Stimulated activated CD4-positive, alpha-beta T cell treated with anti-CD3 and anti-CD28 coated beads, Interleukin-15, amount 100 ng/mL, for 1 hour (primary cell): ENCODE measurements at regions not wholly inside any gene's neighbourhood (a gene's known extent, or its start where the extent isn't known, plus 50 kb on each side); places are given as distances from the start of the nearest gene placed in this dataset.

Experiments
- DNase-seq, 2 donors: peaks; one replicate each; pipeline ENCODE4 v3.0.0-alpha.2; 2020; ENCODE audit warnings: low read depth in 1 of 2, low spot score in 1 of 2

GRCh38 chrX:22392133-22392948 is 119.6 kb downstream of the CBLL2 start:
- DNase-seq: no peak

DNA sequence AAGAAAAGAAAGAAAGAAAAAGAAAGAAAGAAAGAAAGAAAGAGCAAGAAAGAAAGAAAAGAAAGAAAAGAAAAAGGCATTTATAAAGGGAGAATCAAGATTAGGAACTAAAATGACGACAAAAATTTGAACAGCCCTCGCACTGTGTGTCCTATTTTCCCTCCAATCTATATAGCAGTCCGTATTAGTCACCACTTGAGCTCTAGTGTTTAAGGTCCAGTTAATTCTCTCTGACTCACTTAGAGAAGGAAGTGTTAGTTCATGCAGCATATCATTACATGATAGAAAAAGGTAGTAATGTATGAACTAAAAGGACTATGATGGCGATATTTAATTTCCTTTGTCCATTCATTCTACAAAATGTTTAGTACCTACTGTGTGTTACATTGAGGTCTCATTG is 122.7 kb downstream of the CBLL2 start:
- DNase-seq: no peak

DNA sequence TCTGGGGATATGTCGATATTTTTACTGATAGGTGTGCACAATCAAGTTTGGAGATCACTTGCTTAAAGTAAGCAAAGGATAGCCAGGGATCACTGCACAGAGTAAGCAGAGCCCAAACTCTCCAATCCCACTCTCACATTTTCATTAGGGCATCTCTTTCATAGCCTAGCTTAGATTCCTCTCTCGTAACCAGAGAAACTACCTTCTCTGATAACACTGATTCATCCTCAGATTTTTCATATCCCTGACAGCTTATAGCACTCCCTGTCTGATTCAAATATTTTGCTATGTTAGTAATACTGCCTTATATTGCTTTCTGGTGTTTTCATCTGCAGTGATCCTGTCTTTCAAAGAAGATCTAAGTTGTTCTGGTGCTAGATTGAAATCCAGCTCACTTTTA is 123.7 kb downstream of the CBLL2 start:
- no peak for DNase-seq

- no peak for DNase-seq
Observed at GRCh38 chrX:22397566-22397965, 124.9 kb downstream of the CBLL2 start.

DNA sequence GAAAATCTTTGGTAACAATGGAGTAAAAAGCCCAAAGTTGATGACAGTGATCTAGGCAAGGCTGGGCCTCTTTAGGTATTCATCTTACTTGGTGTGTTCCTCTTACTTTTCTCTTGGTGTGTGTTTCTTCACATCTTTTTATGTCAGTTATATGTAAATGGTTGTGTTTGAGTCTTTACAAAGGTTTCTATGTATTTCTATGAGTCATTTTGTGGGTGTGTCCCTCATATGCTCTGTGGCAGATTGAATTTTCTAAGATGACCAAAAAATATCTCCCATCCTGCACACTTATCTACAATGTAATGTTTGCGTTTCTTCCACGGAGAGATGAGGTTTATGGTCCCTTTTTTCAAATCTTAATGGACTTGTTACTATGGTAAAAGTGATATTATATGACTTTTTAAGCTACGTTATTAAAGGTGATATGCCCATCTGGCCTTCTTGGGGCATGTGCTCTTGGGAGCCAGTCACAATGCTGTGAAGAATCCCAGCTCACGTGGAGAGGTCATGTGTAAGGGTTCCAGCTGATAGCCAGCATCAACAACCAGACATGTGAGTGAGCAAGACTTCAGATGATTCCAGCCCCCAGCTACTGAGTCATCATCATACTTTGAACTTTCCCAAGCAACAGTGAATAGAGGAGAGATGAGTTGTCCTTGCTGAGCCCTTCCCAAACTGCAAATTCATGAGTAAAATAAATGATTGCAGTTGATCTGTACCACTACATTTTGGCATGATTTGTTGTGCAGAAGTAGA is 126.9 kb downstream of the CBLL2 start:
- DNase-seq: no peak

GRCh38 chrX:22404297-22404696 is 131.6 kb downstream of the CBLL2 start:
- no peak for DNase-seq

- DNase-seq: no peak
Observed at GRCh38 chrX:22406201-22406737, 133.6 kb downstream of the CBLL2 start.

DNA sequence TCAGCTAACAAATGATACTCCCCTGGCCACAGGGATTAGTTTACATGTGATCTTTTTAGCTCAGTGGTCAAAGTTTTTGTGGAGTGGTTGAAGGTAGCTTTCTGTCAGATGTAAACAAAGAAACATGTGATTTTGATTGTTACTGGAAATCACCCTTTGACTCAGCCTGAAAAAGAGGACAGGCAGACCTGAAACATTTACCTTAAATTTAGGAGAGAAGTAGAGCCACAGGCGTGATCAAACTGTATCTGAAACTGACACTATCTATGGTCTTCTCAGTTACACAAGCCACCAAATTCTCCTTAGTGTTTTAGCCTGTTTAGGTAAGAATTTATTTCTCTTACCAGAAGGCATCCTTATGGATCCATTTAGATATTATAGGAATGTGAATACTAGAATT is 136.7 kb downstream of the CBLL2 start:
- DNase-seq: no peak

DNA sequence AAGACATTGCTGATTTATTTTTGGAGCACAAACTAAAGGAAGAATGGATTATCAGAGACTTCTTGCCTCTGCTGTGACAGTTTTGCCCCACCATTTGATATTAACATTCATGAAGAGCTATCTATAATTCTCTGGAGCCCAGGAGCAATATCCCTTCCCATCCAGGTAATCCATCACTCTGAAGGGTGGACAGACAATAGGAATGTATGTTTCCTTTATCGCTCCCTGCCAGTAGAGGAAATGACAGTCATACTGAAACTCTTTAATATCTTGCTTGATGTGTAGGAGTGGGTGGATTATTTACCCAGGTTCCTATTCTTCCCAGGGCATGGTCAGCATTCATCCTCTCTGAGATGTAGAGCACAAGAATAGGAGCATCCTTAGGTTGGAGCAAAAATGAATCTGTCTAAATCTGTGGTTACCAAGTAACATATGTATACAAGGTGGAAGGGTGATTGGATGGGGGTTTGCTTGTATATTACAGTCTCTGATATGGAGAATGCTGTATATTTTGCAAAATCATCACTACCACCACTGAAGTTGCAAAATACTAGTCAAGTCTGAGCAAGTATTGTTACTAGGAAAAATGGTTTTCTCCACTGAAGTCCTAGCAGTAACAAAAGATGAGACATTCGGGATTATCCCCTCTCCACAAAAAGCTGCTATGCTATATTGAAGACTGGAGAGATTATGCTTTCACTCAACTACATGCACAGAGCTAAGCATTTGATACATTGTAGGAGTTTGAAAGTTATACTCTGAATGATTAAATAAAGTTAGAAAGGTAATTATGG is 151.6 kb downstream of the CBLL2 start:
- no peak for DNase-seq

- DNase-seq: no peak
Observed at GRCh38 chrX:22424919-22425318, 152.2 kb downstream of the CBLL2 start.

DNA sequence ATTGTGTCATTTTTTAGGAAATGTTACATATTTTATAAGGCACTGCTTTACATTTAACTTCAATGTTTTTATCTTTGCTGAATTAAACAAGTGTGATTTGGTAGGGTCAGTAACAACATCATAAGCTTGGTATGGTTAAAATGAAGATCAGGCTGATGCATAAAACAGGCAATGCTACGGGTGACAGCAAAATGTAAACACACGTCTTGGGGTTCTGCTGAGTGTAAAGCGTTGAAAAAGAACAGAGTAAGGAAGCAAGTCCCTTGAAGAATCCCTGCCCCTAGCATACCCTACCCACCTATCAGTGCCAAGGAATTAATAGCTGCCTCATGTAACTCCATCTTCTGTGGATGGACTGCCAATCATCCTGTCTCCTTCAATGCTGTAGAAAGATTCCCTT is 157.0 kb downstream of the CBLL2 start:
- DNase-seq: no peak

GRCh38 chrX:22430701-22431100 is 158.0 kb downstream of the CBLL2 start:
- DNase-seq: no peak

DNA sequence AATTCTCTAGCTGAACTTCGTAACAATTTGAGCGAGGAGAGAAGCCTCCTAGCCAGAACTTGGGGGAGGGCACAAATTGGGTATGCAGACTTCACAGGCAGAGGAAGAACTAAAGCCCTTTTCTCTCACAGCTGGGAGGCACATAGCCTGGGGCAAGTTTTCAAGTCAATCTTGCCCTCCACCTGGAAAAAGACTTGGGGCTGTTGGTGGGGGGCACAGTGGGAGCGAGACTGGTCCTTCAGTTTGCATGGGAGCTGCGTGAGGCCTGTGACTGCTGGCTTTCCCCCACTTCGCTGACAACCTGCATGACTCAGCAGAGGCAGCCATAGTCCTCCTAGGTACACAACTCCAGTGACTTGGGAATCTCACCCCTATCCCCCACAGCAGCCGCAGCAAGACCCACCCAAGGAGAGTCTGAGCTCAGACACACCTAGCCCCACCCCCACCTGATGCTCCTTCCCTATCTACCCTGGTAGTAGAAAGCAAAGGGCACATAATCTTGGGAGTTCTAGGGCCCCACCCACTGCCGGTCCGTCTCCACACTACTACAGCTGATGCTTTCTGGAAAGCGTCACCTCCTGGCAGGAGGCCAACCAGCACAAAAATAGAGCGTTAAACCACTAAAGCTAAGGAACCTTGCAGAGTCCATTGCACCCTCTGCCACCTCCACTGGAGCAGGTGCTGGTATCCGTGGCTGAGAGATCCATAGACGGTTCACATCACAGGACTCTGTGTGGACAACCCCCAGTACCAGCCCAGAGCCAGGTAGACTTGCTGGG is 160.8 kb downstream of the CBLL2 start:
- DNase-seq: no peak

- DNase-seq: no peak
Observed at GRCh38 chrX:22445880-22446279, 173.2 kb downstream of the CBLL2 start.

DNA sequence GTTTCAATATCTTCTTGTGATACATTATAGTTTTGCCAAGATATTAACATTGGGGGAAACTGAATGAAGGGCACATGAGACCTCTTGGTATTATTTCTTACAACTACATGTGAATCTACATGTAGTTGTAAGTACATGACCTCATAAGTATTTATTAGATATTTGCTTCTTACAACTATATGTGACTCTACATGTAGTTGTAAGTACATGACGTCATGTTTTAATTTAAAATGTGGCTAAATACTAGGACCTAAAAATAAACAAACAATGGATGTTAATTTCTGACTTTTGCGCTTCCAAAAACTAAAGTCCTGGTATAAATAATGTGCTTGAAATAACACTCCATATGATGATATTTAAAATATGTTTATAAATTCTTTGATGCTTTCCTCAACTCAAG is 190.2 kb downstream of the CBLL2 start:
- no peak for DNase-seq

DNA sequence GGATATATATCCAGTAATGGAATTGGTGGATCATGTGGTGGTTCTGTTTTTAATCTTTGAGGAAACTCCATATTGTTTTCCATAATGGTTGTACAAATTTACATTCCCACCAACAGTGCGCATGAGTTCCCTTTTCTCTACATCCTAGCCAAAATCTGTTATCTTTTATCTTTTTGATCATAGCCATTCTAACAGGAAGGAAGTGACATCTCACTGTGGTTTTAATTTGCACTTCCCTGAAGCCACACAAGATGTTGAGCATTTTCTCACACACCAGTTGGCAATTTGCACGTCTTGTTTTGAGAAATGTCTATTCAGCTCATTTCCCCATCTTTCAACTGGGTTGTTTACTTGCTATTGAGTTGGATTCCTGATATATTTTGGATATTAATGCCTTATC is 194.9 kb downstream of the CBLL2 start:
- no peak for DNase-seq

- DNase-seq: no peak
Observed at GRCh38 chrX:22481436-22481835, 208.7 kb downstream of the CBLL2 start.

- no peak for DNase-seq
Observed at GRCh38 chrX:22486296-22486695, 213.6 kb downstream of the CBLL2 start.

DNA sequence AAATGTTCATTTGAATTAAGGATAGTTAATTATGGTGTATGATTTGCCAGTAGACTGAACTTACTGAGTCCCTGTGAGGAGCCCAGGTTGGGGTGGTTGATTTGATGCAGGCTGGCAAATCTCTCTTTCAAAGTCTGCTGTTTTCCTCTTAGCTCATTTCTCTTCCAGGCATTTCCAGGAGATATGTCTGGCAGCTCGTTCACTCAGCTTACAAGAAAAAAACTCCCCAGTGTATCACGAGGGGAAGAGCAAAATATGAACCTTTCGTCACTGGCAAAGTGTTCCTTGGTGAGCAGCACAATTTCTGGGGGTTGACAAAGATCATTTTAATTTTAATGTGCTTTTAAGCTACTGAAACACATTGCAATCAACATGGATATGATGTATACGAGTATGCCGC is 244.2 kb downstream of the CBLL2 start:
- DNase-seq: no peak

DNA sequence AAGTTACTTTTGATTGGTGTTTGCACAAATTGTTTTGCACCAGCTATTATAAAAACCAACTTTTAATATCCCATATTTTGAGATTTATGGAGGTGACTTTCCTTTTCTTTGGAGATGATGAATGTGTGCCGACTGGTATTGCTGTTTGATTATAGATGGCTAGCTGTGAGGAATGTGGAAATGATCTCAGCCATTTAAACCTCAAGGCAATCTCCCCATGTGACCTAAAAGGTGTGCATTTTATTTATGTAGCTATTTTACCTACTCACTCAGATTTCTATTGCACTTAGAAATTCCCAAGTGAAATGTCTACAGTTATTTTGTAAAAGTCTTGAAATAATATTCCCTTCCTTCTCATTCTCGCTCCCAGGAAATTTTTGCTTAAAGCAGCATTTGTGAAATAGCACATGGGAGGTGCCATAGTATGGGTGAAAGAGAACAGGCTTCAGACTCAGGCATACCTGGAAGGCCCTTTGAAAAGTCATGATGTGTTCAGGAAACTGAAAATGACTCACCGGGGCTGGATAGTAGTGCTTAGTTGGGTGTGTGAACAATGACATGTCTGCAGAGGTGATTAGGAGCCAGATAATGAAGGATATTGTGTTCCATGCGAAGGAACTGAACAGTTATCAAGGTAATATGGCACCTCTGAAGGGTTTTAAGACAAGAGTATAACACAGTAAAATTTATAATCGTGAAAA is 247.6 kb downstream of the CBLL2 start:
- no peak for DNase-seq
